SKM-1 treated with dmso at 0.1 percent for 144 hours (cell line): ENCODE measurements at regions not wholly inside any gene's neighbourhood (a gene's known extent, or its start where the extent isn't known, plus 50 kb on each side); places are given as distances from the start of the nearest gene placed in this dataset.
"Not testable (repeated sequence)": the region's sequence is repeated elsewhere in the genome, so short reads cannot be mapped to it uniquely, and the experiment has no call there.

Source experiments
- DNase-seq: peaks from one replicate; lab custom pipeline; 2025; ENCODE audit not compliant: unreplicated experiment; lab: John Stamatoyannopoulos, UW

DNA sequence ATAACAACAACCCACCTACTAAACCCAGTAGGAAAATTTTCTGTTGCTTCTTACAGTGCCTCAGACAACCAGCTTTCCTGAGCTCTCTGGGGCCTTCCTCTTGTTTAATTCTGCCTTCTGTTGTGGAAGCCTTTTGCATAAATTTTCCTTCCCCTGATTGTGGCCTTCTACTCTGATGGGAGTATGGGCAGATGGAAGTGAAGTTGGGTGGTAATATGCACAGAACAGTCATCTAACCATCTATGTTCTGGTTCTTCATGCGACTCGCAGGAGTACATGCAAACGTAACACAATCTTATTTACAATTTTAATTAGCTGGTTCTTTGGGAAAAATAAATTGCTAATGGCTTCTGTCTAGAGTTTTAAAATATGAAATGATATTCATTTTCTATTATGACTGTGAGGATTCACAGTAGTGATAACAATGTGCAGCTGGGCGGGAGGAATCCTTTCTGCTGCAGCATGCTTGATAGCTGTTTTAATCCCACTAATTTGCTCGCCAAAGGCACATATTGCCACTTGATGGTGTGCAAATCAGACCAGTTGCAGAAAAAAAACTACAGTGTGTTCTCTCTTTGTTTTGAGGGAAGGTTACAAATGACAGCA is 311.5 kb upstream of the ROPN1 start:
- no peak for DNase-seq

DNA sequence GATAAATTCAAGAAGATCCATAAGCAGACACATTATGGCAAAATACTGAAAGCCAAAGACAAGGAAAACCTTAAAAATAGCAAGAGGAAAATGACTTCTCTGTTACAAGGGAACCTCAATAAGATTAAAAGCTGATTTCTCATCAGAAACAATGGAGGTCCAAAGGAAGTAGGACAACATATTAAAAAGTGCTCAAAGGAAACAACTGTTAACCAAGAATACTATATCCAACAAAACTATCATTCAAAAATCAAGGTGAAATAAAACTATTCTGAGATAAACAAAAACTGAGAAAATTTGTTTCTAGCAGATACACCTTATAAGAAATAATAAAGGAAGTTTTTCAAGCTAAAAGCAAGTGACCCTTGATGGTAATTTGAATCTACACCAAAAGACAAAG is 314.7 kb upstream of the ROPN1 start:
- DNase-seq = no peak

DNA sequence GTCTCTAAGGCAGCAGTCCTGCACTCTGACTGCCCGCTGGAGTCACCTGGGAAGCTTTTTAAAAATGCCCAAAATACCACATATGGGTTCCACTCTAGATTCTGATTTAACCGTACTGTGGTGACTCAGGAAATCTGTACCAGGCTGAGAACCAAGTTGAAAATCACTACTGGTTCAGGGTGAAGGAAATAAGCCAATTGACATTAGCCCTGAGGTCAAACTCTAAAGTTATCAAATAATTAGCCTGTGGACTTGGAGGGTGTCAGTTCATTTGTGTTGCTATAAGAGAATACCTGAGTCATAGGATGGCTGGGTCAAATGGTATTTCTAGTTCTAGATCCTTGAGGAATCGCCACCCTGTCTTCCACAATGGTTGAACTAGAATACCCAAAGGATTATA is 321.7 kb upstream of the ROPN1 start:
- no peak for DNase-seq

DNA sequence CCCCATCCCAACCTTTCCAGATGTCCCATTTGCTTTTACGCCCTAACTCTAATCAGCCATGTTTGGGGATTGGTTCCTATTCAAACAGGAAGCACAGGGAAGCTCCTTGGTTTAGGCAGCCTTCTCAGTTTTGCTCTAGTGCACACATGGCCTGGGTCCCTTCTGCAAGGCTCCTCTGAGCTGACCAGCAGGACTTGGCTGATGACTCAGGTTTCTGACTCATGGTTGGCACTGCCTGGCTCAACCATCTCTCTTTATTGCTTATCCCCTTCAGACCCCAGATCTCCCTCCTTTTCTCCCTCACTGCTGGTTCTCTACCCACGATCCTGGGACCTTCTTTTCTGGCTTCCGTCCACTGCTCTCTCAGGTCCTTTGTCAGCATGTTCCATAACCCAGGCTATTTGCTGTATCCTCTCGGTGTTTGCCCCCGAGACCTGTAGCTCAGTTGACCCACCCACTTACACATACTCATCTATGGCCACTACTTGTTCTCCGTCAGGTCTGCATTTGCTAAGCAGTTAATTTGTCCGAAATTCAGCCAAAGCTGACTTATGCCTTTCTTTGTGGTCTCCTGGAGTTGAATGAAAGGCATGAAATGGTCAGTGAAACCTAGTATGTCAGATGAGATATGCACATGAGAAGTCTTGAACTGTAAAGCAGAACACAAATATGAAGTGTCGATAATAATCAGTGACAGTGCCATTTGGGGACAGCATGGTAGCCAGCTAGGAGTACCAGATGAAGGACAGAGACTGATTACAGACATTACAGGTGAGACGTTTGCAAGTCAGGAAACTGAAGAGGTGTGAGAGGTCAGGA is 323.5 kb upstream of the ROPN1 start:
- peak; percentile 45 for DNase-seq

DNA sequence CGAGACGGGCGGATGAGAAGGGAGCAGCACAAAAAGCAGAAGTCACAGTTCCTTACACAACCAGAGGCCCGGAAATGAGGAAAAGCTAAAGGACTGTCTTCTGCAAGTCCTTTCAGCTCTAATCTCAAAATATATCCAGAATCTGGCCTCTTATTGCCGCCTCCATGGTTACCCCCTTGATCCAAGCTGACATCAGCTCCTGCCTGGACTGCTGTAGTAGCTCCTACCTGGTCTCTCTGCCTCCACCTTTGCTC is 324.0 kb upstream of the ROPN1 start:
- DNase-seq = peak; percentile 89

DNA sequence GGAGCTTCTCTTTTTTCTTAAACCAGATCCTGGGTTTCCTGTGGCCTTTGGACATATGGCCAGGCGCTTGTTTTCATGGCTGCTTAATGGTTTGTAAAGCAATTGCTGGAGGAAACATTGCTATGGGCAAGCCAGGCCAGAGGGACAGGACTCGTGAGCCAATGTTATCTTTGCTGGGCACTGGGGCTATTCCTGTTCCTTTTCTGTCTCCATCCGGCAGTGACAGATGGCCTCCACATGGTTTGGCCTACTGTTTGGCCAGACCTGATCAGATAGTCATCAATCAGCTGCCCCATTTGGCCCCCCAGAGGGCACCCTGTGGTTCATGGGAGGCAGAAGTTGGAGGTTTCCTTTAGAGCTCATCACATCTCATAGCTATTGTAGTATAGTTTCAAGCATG is 326.1 kb upstream of the ROPN1 start:
- DNase-seq = peak; percentile 58

DNA sequence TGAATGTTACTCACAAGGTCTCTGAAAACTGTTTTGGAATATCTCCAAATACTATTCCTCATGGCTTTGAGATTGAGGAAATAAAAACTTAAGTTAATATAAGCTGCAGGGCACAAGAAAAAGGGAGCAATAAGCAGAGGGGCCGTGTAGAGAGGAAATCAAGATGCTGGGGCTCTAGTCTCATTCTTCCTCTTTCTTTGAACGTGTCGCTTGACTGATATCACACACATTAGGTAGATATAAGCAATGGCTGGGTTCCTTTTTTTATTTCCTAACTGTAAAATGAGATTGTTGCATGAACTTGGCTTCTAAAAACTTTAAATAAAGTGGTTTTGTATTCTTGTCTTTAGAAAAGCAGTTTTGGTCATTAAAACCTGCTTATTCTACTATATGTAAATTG is 326.7 kb upstream of the ROPN1 start:
- DNase-seq = peak; percentile 79

DNA sequence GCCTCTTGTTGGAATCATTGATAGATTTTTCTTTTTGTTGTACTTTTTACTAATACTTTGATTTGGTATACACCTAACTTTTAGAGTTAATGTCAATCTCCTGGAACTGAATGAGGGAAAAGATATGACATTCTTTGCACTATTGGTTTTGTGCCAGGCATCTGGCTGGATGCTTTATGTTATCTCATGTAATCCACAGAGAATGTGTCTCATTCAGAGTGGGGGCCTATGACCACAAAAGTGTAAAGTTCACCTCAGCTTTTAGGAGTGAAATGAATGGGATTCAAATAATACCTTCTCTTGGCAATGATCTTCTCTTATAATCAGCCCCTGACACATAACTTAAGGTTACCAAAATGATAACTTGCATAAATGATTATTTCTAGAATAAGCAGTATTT is 329.1 kb upstream of the ROPN1 start:
- DNase-seq = no peak

DNA sequence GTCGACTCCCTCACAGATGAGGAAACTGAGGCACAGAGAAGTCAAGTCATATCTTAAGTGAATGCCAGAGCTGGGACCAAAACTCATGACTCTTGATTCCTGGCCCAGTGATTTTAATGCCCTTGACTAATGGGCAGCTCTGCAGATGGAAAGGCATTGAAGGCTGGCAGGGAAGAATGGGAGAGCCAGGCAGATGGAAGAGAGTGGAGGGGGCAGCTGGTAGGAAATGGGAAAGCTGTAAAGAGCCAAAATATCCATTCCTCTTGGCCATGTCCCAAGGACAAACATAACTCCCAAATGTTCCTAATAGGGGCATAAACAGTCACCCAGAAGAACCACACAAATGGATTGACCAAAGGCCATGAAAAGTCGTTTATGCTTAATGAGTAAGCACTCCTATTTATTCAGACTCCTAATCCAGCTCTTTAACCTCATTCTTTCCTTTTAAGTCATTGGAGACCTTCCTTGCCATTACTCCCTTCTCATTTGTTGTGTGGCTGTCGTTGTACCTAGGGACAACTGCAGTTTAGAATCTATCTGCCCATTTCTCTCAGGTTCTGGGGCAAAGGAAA is 330.5 kb upstream of the ROPN1 start:
- DNase-seq = no peak

DNA sequence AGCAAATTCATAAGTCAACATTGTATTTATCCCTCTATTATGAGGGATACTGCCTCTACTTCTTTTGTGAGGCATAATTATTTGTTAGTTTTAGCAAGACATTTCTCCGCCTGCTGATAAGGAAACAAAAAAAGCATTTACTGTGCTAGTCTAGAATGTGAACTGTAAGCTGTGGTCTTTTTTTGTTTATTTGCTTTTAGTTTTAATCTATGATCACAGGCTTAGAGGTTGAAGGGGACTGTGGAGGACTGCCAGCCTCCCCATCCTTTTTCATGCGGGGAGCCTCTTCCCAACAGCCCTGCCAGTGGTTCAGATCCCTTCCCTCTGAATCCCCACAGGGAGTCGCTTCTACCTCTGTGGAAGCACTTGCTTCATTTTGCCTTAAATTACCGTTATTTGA is 331.0 kb upstream of the ROPN1 start:
- no peak for DNase-seq

DNA sequence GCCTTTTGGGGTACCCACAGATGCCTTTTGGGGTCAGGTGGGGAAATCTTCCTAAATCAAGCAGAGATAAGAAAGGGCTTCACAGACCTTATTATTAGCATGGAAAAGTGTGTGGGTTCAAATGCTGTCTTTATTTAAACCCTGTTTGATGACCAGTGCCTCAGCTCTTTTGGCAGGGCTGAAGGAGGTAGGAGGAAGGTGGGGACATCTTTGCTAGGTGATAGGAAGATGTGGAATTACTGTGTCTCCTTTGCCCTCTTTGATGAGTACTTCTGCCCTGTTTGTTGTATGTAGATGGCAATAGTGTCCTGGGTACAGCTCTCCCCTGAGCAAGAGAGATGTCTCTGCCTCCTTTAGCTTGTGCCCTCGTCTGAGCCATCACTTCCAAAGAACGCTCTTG is 333.3 kb upstream of the ROPN1 start:
- DNase-seq = no peak

DNA sequence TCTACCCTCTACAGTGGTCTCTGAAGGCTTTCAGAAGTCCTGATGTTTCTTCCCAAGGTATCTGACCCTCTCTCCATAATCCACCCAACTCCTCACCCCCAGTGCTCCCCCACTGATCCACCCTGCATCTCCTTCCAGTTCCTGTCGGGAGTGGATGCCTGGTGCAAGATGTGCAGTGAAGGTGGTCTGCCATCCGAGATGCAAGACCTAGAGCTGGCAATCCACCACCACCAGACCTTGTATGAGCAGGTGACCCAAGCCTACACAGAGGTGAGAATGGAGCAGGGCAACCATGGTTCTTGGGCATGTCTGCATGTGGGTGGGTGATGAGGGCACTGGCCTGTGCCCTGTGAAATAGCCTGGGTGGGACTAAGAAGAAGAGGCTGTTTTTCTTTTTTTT is 337.8 kb upstream of the ROPN1 start:
- no peak for DNase-seq

DNA sequence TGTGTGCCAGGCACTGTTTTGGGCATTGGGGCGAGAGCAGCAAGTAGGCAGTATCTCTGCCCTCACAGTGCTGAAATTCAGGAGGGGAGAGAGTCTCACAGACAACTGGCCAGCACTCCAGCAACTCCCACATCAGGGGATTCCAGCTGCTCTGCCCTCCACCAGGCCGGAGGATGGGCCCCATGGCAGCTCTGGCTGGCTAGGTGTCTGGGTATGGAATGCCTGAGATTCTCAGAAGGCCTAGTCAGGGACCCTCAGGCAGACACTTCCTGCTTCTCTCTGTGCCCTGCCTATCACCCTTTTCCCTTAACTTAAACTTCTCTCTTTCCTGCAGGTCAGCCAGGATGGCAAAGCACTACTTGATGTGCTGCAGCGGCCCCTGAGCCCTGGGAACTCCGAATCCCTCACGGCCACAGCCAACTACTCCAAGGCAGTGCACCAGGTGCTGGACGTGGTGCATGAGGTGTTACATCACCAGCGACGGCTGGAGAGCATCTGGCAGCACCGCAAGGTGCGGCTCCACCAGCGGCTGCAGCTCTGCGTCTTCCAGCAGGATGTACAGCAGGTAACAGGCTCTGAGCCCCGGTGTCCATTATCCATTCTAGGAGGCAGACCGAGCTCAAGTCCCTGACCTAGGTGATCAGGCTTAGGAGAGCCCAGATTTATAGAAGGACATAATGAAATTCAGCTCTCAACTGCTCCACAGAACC is 342.2 kb upstream of the ROPN1 start:
- no peak for DNase-seq

DNA sequence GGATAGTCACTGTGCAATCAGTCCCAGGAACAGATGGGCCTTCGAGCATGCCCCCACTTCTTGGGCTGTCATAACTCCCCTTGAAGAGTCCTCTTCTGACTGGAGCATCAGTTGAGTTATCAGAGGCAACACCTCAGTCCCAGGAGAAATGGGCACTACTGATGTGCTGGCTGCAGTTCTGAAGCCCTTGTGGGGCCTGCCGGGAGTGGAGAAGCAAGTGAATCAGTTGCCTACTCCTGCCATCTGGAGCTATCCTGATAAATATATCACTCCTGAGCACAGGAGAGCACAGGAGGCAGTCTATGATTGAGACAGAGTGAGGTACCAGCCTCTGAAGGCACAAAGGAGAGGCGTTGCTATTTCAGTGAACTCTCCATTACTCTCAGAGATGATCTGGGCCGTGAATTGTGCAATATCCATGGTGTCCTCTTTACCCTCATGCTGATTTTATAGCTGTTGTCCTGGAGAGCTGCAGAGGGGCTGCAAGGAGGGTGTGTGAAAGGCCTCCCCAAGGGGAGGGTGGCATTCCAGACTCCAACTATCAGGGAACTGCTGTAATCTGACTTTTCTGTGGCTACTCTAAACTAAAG is 344.2 kb upstream of the ROPN1 start:
- DNase-seq = no peak

DNA sequence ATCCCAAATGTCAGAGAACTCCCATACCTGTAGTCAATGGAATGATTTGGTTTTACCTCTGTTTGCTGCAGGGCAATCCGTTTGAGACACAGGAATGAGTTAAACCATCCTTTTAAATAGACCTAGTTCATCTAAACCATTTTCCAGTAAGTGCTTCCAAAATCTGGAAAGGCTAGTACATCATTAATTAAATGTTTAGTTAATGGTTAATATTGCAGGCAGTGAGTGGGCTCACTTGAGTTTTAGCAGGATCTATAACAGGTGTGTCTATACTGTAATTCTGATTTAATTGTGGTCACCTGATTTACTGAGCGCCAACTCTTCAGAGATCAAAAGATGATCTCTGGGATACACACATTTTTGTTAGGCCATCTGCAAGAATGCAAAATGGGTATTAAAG is 353.9 kb upstream of the ROPN1 start:
- no peak for DNase-seq

DNA sequence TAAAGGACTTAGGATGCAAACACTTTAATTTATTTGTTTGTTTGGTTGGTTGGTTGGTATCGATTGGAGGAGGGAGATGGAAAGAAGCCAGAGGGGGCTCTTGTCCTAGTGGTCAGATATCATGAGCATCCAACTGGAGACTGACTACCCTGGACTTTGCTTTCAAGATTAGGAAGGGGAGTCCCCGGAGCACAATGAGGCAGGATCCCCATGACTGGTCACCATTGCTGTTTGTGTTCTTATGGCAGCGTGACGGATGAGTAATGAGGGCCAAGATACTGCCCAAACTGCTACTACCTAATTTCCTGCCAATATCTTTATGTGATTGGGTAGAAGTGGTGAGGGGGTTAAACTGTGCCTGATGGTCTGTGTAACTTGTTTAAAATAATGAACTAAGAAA is 354.6 kb upstream of the ROPN1 start:
- no peak for DNase-seq

DNA sequence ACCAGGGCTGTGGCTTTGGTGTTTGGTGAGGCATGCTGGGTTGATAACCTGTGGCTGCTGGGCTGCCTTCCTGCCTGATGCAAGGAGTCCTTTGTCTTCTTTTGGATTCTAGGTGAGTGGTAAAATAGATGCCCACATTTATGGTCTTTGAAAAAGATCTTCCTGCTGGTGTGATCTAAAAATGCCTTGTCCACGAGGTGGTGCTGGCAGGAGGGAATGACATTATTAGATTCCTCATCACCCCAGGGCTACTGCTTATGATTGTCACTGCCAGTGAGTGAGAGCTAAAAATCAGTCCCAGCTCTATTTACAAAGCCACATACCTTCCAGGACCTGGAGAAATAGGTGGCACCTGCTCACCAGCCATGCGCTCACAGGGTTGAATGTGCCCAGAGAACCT is 355.5 kb upstream of the ROPN1 start:
- no peak for DNase-seq

DNA sequence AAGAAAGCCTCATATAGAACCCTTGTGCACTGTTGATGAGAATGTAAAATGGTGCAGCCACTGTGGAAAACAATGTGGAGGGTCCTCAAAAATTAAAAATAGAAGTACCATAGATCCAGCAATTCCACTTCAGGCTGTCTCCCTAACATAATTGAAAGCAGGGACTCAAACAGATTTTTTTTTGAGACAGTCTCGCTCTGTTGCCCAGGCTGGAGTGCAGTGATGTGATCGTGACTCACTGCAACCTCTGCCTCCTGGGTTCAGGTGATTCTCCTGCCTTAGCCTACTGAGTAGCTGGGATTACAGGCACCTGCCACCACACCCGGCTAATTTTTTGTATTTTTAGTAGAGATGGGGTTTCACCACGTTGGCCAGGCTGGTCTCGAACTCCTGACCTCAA is 356.6 kb upstream of the ROPN1 start:
- not testable (repeated sequence) for DNase-seq

DNA sequence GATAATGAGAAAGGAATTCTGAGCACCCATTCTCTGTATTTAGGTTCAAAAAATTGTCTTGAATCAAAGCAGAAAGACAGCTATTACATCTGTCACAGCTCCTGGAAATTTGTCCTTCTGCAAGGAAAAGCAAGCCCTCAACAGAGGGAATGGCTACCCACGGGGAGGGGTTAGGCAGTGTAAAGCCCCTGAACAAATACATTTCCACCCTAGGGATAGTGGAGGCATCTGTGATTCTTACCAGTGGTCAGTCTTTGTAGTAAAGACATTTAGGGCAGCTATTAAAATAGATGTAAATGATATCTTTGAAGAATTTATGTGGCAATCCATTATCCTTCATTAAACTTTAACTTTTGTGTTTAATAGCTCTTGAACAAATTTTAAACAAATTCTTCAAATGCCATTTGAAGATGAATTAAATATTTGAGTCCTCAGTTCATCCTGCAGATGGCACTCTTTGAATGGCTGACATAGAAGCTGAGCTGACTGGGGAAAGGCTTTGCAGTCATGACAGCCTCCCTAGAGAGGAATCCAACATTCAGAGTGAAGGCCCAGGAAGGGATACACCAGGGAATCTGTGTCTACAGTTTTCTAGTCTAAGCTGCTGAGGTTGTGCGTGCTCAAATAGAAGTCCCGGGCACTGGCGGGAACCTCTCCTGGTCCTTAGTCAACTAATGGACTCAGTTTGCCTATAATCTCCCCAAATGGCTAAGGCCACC is 359.7 kb upstream of the ROPN1 start:
- DNase-seq = peak; percentile 17

DNA sequence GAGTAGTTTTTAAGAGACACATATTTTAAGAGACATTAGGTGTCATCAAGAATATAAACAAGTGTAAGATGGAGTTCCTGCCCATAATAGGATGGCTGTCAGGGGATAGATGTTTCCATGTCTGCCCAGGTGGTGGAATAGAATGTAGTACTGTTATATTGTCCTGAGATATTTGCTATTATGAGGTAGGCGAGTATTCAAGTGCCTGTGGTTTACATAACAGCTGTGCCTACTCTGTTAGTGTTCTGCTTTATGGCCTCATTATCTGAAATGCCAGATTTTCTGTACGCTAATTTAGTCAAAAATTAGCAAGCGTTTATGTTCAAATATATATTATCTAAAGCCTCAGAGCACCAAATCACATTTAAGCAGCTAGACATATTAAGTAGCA is 360.2 kb upstream of the ROPN1 start:
- DNase-seq = no peak

DNA sequence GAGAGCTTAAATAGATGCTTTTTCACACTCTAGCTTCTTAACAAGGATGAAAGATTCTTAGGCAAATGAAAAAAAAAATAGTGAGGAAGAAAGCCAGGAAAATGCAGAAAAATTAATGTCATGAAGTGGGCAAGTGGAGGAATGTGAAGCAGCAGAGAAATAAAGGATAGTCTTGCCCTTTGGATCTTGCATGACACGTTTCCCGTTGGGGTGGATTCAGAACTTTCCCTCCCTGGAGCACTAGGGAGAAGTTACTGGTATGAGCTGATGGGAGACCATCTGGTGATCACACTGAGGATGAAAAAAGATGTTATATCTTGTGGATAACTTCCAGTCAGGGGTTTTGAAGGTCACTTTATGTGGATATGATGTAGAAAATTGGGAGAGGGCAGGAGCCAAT is 361.8 kb upstream of the ROPN1 start:
- no peak for DNase-seq
